ENCODE measurements at regions not wholly inside any gene's neighbourhood (a gene's known extent, or its start where the extent isn't known, plus 50 kb on each side); places are given as distances from the start of the nearest gene placed in this dataset.

GRCh38 chr3:118818386-118818785 is 216.3 kb downstream of the IGSF11 start:
- no peaks in the 10 kb centered on the region for H3K36me3 ChIP-seq (ENCODE audit: low read depth)
- ATAC-seq (no peak), DNase-seq (no peak)
- H3K4me3 ChIP-seq: no peak overlapping the region
- intact Hi-C loops (cut with DNase I, micrococcal nuclease): no loop called here
- no peaks in the 10 kb centered on the region for H3K4me1 ChIP-seq (ENCODE audit: low read depth)
- no peak for TF ChIP-seq CTCF (IDR thresholded peaks at IDR 0.05)
- H3K9me3 ChIP-seq: no peaks in the 10 kb centered on the region

GRCh38 chr3:118823626-118824025 is 211.0 kb downstream of the IGSF11 start:
- Histone ChIP-seq H3K4me3 (no peak overlapping the region), H3K36me3 (ENCODE audit: low read depth) (no peaks in the 10 kb centered on the region), H3K9me3 (no peaks in the 10 kb centered on the region), H3K4me1 (ENCODE audit: low read depth) (no peaks in the 10 kb centered on the region)
- no peak for TF ChIP-seq CTCF (IDR thresholded peaks at IDR 0.05)
- no peak for DNase-seq
- no peak for ATAC-seq
- intact Hi-C loops (cut with DNase I, micrococcal nuclease): no loop called here

- DNase-seq (no peak), ATAC-seq (no peak)
- no peaks in the 10 kb centered on the region for H3K4me1 ChIP-seq (ENCODE audit: low read depth)
- no peaks in the 10 kb centered on the region for H3K36me3 ChIP-seq (ENCODE audit: low read depth)
- H3K4me3 ChIP-seq: no peak overlapping the region
- TF ChIP-seq CTCF (IDR thresholded peaks at IDR 0.05): no peak
- intact Hi-C loops (cut with DNase I, micrococcal nuclease): no loop called here
- no peaks in the 10 kb centered on the region for H3K9me3 ChIP-seq
These were observed 207.2 kb downstream of the IGSF11 start for GRCh38 chr3:118827446-118827845.

- no peak for TF ChIP-seq CTCF (IDR thresholded peaks at IDR 0.05)
- ATAC-seq (no peak), DNase-seq (no peak)
- Histone ChIP-seq H3K4me3 (no peak overlapping the region), H3K4me1 (ENCODE audit: low read depth) (no peaks in the 10 kb centered on the region), H3K36me3 (ENCODE audit: low read depth) (no peaks in the 10 kb centered on the region), H3K9me3 (no peaks in the 10 kb centered on the region)
- intact Hi-C loops (cut with DNase I, micrococcal nuclease): no loop called here
These were observed 206.3 kb downstream of the IGSF11 start for GRCh38 chr3:118828351-118828750.

GRCh38 chr3:118833075-118833474 is 201.6 kb downstream of the IGSF11 start:
- no peak for TF ChIP-seq CTCF (IDR thresholded peaks at IDR 0.05)
- DNase-seq: no peak
- H3K9me3 ChIP-seq: peaks cover 5% of the 10 kb centered on the region
- H3K4me3 ChIP-seq: no peak overlapping the region
- no peaks in the 10 kb centered on the region for H3K4me1 ChIP-seq (ENCODE audit: low read depth)
- no peaks in the 10 kb centered on the region for H3K36me3 ChIP-seq (ENCODE audit: low read depth)
- no peak for ATAC-seq
- intact Hi-C loops (cut with DNase I, micrococcal nuclease): no loop called here

- Histone ChIP-seq H3K36me3 (ENCODE audit: low read depth) (no peaks in the 10 kb centered on the region), H3K9me3 (peaks cover 54% of the 10 kb centered on the region), H3K4me3 (no peak overlapping the region), H3K4me1 (ENCODE audit: low read depth) (no peaks in the 10 kb centered on the region)
- DNase-seq (no peak), ATAC-seq (no peak)
- TF ChIP-seq CTCF (IDR thresholded peaks at IDR 0.05): no peak
- intact Hi-C loops (cut with DNase I, micrococcal nuclease): no loop called here
These were observed 195.8 kb downstream of the IGSF11 start for GRCh38 chr3:118838871-118839270.
